ENCODE measurements at regions not wholly inside any gene's neighbourhood (a gene's known extent, or its start where the extent isn't known, plus 50 kb on each side); places are given as distances from the start of the nearest gene placed in this dataset.

GRCh38 chr6:43949551-43949991, 177.7 kb downstream of the MRPL14 start:
- Mint-ChIP-seq H3K27me3 (peaks cover 5% of the 10 kb centered on the region), H3K27ac (no peak overlapping the region), H3K4me3 (no peak overlapping the region), H3K36me3 (ENCODE audit: low read depth) (no peaks in the 10 kb centered on the region), H3K4me1 (no peaks in the 10 kb centered on the region), H3K9me3 (no peaks in the 10 kb centered on the region)
- ATAC-seq (replicated peaks): no peak

- Mint-ChIP-seq H3K27me3 (peaks cover 5% of the 10 kb centered on the region), H3K9me3 (peaks cover 5% of the 10 kb centered on the region), H3K27ac (no peak overlapping the region), H3K36me3 (ENCODE audit: low read depth) (no peaks in the 10 kb centered on the region), H3K4me1 (no peaks in the 10 kb centered on the region), H3K4me3 (no peak overlapping the region)
- no peak for ATAC-seq (replicated peaks)
These were observed 178.4 kb downstream of the MRPL14 start for GRCh38 chr6:43948527-43949485.

DNA sequence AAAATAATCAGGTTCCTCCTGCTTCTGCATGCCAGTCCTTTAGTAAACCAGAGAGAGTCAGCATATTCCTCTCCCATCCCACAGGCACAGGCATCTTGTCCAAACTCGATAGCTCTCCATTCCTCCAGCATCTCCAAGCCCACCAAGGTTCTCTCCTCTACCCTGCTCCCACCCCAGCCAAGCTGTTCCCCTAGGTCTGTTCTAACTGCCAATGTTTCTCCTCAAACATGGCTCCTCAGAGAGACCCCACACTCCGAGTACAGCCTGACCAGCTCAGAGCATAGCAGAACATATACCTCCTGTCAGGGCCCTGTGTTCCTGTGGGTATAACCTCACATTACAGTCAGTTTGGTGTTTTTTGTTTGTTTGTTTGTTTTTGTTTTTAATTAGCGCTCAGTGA, 177.8 kb downstream of the VEGFA start:
- Mint-ChIP-seq H3K27me3 (peaks cover 4% of the 10 kb centered on the region), H3K4me3 (no peak overlapping the region), H3K9me3 (peaks cover 5% of the 10 kb centered on the region), H3K36me3 (ENCODE audit: low read depth) (no peaks in the 10 kb centered on the region), H3K27ac (no peak overlapping the region), H3K4me1 (no peaks in the 10 kb centered on the region)
- ATAC-seq (replicated peaks): no peak

- Mint-ChIP-seq H3K27me3 (no peaks in the 10 kb centered on the region), H3K9me3 (peaks cover 5% of the 10 kb centered on the region), H3K4me3 (no peak overlapping the region), H3K4me1 (no peaks in the 10 kb centered on the region), H3K27ac (no peak overlapping the region), H3K36me3 (ENCODE audit: low read depth) (no peaks in the 10 kb centered on the region)
- ATAC-seq (replicated peaks): no peak
These were observed 176.8 kb downstream of the VEGFA start for GRCh38 chr6:43946641-43947363.

DNA sequence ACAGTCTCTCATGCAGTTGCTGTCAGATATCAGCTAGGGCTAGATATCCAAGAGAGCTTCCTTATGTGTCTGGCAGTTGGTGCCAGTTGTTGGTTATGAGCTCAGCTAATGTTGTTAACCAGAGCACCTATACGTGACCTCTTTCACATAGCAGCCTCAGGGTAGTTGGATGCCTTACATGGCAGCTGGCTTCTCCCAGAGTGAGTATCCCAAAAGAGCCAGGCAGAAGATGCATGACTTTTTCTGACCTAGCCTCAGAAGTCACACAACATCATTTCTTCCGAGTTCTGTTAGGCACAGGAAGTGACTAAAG, 175.7 kb downstream of the VEGFA start:
- no peaks in the 10 kb centered on the region for H3K27me3 Mint-ChIP-seq
- H3K4me3 Mint-ChIP-seq: no peak overlapping the region
- no peaks in the 10 kb centered on the region for H3K4me1 Mint-ChIP-seq
- no peak for ATAC-seq (replicated peaks)
- no peak overlapping the region for H3K27ac Mint-ChIP-seq
- peaks cover 5% of the 10 kb centered on the region for H3K9me3 Mint-ChIP-seq
- no peaks in the 10 kb centered on the region for H3K36me3 Mint-ChIP-seq (ENCODE audit: low read depth)

DNA sequence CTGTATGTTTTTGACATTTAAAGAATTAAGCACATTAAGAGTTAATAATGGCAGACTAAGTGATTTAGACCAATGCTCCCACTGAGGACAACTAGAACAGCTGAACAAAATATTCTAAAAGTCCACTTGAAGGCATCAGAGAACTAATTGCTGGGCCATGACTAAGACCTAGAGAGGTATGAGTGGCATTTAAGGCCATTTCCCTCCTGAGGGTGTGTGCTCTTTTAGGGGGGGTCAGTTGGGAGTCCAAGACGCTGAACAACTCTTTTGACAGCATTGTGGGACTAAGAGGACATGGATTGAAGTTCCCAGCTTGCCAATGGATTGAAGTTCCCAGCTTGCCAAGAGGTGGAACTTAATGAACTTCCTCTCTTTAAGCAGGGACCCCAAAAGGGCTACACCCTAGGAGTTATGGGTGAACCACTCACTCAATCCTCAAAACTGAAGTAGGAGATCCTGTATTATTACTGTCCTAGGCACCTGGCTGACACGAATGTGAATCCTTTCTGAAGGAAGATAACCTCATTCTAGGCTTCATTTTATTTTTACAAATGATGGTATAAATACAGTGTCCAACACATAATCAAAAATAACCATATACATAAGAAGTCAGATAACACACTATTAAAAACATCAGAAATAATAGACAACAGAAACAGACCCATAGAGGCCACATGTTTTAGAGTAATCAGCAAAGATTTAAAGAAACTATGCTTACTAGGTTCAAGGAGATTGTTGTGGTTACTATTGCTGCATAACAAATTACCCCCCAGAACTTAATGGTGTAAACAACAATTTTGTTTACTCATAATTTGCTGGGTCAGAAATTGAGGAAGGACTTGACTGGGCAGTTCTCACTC, 175.1 kb downstream of the VEGFA start:
- Mint-ChIP-seq H3K9me3 (peaks cover 5% of the 10 kb centered on the region), H3K27me3 (no peaks in the 10 kb centered on the region), H3K4me1 (no peaks in the 10 kb centered on the region), H3K4me3 (no peak overlapping the region), H3K36me3 (ENCODE audit: low read depth) (no peaks in the 10 kb centered on the region), H3K27ac (no peak overlapping the region)
- ATAC-seq (replicated peaks): no peak

DNA sequence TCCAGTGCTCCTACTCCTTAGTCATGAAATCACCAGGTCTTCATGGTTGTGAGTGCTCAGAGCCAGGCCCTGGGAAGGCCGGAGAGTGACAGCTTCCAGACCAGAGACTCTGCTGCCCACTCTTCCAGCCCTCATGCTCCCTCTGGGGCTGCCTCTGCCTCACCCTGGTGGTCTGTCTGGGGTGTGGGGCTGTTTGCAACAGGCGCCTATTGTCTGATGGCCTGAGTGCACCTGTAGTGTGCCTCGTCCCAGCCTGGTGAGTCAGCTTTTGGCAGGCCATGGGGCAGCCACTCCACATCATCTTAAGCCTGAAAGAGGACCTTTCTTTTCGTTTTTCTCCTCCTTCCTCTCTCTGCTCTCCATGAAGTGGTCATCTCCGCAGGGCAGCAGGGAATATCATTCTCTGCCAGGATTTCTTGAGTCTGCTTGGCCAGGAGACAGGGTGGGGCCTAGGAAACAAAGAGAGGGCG, 173.8 kb downstream of the VEGFA start:
- no peak for ATAC-seq (replicated peaks)
- no peak overlapping the region for H3K4me3 Mint-ChIP-seq
- no peak overlapping the region for H3K27ac Mint-ChIP-seq
- H3K4me1 Mint-ChIP-seq: no peaks in the 10 kb centered on the region
- peaks cover 5% of the 10 kb centered on the region for H3K9me3 Mint-ChIP-seq
- H3K27me3 Mint-ChIP-seq: no peaks in the 10 kb centered on the region
- H3K36me3 Mint-ChIP-seq (ENCODE audit: low read depth): no peaks in the 10 kb centered on the region

GRCh38 chr6:43943099-43943766, 173.2 kb downstream of the VEGFA start:
- Mint-ChIP-seq H3K27me3 (peaks cover under 1% of the 10 kb centered on the region), H3K27ac (peak overlapping the region; percentile 61), H3K36me3 (ENCODE audit: low read depth) (no peaks in the 10 kb centered on the region), H3K4me1 (no peaks in the 10 kb centered on the region), H3K9me3 (peaks cover 5% of the 10 kb centered on the region), H3K4me3 (no peak overlapping the region)
- no peak for ATAC-seq (replicated peaks)

GRCh38 chr6:43942616-43943015, 172.6 kb downstream of the VEGFA start:
- H3K9me3 Mint-ChIP-seq: peaks cover 5% of the 10 kb centered on the region
- no peaks in the 10 kb centered on the region for H3K36me3 Mint-ChIP-seq (ENCODE audit: low read depth)
- peak overlapping the region; percentile 61 for H3K27ac Mint-ChIP-seq
- no peak for ATAC-seq (replicated peaks)
- H3K4me1 Mint-ChIP-seq: no peaks in the 10 kb centered on the region
- H3K4me3 Mint-ChIP-seq: no peak overlapping the region
- peaks cover 3% of the 10 kb centered on the region for H3K27me3 Mint-ChIP-seq

DNA sequence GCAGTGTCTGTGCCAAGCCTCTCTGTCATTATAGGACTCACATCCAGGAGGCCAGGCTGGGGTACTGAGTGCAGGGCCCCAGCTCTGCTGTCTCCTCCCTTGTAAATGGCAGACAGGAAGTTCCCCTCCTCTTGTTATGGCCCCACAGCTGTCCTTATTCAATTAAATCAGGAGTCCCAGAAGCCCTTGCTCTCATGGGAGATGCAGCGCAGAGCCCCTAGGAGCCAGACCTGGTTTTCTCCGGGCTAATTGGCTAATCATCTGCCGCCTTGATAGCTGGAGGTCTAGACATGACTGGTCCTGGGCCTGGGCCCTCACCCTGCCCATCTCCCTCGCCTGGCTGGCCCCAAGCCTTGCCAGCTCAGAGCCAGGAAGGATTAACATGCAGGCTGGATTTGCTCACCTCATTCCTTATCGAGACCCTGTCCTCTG, 172.0 kb downstream of the VEGFA start:
- H3K27me3 Mint-ChIP-seq: peaks cover 3% of the 10 kb centered on the region
- H3K9me3 Mint-ChIP-seq: peaks cover 5% of the 10 kb centered on the region
- ATAC-seq (replicated peaks): no peak
- H3K36me3 Mint-ChIP-seq (ENCODE audit: low read depth): no peaks in the 10 kb centered on the region
- H3K4me3 Mint-ChIP-seq: no peak overlapping the region
- H3K27ac Mint-ChIP-seq: peak overlapping the region; percentile 61
- H3K4me1 Mint-ChIP-seq: no peaks in the 10 kb centered on the region

GRCh38 chr6:43941174-43941573, 171.2 kb downstream of the VEGFA start:
- no peaks in the 10 kb centered on the region for H3K36me3 Mint-ChIP-seq (ENCODE audit: low read depth)
- H3K9me3 Mint-ChIP-seq: peaks cover 5% of the 10 kb centered on the region
- no peaks in the 10 kb centered on the region for H3K4me1 Mint-ChIP-seq
- H3K27me3 Mint-ChIP-seq: peaks cover 3% of the 10 kb centered on the region
- ATAC-seq (replicated peaks): no peak
- no peak overlapping the region for H3K4me3 Mint-ChIP-seq
- no peak overlapping the region for H3K27ac Mint-ChIP-seq

DNA sequence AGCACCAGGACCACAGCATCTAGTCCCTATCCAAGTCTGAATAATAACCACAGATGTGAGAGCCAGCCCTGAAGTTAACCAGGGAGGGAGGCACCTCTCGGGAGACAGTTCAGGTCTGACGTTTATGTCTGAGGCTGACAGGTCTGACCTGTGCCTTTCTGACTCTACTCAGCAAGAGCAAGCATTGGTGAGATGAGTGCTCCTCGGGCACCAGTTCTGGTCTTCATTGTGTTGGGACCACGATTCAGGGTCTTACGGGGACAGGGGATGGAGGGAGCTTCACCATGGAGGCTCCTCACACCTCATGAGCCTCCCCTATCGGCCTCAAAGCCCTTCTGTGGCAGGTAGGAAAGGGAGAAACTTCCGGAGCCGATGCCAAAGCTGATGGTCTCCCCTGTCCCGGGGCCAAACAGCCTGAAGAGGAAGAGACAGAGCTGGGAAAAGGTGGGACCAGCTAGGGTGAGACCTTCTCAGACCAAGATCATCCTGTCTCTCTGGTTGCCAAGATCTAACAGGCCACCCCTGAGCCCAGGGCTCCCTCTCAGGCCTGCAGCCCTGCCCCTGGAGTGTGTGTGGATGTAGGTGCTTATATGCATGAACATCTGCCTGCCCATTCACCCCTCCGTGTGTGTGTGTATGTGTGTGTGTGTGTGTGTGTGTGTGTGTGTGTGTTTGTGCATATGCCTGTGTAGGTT, 170.5 kb downstream of the VEGFA start:
- Mint-ChIP-seq H3K27ac (no peak overlapping the region), H3K4me1 (no peaks in the 10 kb centered on the region), H3K9me3 (peaks cover 5% of the 10 kb centered on the region), H3K4me3 (no peak overlapping the region), H3K36me3 (ENCODE audit: low read depth) (no peaks in the 10 kb centered on the region), H3K27me3 (peaks cover 3% of the 10 kb centered on the region)
- ATAC-seq (replicated peaks): no peak

- Mint-ChIP-seq H3K27me3 (peaks cover 3% of the 10 kb centered on the region), H3K4me1 (no peaks in the 10 kb centered on the region), H3K4me3 (no peak overlapping the region), H3K36me3 (ENCODE audit: low read depth) (no peaks in the 10 kb centered on the region), H3K27ac (no peak overlapping the region), H3K9me3 (peaks cover 5% of the 10 kb centered on the region)
- no peak for ATAC-seq (replicated peaks)
These were observed 170.0 kb downstream of the VEGFA start for GRCh38 chr6:43940071-43940392.
